ENCODE measurements at regions not wholly inside any gene's neighbourhood (a gene's known extent, or its start where the extent isn't known, plus 50 kb on each side); places are given as distances from the start of the nearest gene placed in this dataset.

DNA sequence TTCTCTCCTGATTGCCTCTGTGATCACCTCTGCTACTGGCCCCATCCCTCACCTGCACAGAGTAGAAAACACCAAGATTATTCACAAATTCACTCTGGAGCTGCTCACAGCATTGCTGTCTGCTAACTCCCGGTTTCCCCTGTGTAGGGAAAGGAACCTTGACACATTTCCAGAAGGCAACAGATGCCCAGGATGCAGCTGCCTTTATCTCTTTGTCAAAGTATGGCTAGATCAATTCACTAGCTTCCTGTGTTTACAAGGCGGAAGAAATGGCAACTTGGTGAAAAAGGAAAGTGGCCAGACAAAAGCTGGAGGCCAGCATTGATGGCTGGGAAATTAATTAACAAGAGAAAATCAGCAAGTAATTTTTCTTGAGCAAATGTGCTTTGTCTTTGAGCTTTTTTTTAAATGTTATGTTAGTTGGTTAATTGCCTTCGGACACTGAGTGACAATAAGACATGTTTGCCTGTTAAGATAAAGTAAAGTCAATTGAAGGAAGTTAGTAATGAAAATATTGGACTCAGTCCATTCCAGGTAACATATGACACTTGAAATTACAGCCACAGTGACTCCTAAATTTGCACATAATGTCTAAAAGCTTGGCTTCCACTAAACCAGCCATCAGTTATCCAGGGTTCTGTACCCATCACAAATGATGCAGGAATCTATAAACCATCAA, 394.6 kb upstream of the IL12A start:
- Mint-ChIP-seq H3K27me3 (ENCODE audit: unreplicated experiment) (no peaks in the 10 kb centered on the region), H3K4me1 (ENCODE audit: low read depth, unreplicated experiment) (peaks cover 2% of the 10 kb centered on the region), H3K9me3 (ENCODE audit: unreplicated experiment) (peaks cover 5% of the 10 kb centered on the region), H3K4me3 (ENCODE audit: unreplicated experiment) (no peak overlapping the region), H3K27ac (ENCODE audit: unreplicated experiment) (no peak overlapping the region), H3K36me3 (ENCODE audit: unreplicated experiment) (no peaks in the 10 kb centered on the region)
- TF ChIP-seq, protein P1, sequence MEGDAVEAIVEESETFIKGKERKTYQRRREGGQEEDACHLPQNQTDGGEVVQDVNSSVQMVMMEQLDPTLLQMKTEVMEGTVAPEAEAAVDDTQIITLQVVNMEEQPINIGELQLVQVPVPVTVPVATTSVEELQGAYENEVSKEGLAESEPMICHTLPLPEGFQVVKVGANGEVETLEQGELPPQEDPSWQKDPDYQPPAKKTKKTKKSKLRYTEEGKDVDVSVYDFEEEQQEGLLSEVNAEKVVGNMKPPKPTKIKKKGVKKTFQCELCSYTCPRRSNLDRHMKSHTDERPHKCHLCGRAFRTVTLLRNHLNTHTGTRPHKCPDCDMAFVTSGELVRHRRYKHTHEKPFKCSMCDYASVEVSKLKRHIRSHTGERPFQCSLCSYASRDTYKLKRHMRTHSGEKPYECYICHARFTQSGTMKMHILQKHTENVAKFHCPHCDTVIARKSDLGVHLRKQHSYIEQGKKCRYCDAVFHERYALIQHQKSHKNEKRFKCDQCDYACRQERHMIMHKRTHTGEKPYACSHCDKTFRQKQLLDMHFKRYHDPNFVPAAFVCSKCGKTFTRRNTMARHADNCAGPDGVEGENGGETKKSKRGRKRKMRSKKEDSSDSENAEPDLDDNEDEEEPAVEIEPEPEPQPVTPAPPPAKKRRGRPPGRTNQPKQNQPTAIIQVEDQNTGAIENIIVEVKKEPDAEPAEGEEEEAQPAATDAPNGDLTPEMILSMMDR (IDR thresholded peaks at IDR 0.05; ENCODE audit: partially characterized antibody, unreplicated experiment), result no peak
- no peak for DNase-seq

DNA sequence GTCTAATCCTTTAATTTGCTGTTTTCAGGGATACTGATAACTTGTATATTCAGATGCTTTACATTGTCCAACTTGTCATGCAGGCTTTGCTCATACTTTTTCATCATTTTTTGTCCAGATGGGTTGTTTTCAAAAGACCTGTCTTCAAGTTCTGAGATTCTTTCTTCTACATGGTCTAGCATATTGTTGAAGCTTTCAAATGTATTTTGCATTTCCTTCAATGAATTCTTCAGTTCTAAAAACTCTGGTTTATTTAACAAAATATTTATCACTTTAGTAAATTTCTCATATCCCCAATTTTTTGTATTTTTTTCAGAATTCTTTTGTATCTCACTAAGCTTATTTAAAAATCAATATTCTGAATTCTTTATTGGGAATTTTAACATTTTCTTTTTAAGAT, 388.3 kb upstream of the IL12A start:
- H3K27ac Mint-ChIP-seq (ENCODE audit: unreplicated experiment), result no peak overlapping the region
- peaks cover 5% of the 10 kb centered on the region for H3K36me3 Mint-ChIP-seq (ENCODE audit: unreplicated experiment)
- H3K27me3 Mint-ChIP-seq (ENCODE audit: unreplicated experiment), result no peaks in the 10 kb centered on the region
- DNase-seq, result no peak
- TF ChIP-seq, protein P1 (IDR thresholded peaks at IDR 0.05; ENCODE audit: partially characterized antibody, unreplicated experiment), result no peak
- H3K9me3 Mint-ChIP-seq (ENCODE audit: unreplicated experiment), result peaks cover 5% of the 10 kb centered on the region
- H3K4me3 Mint-ChIP-seq (ENCODE audit: unreplicated experiment), result no peak overlapping the region
- H3K4me1 Mint-ChIP-seq (ENCODE audit: low read depth, unreplicated experiment), result no peaks in the 10 kb centered on the region

DNA sequence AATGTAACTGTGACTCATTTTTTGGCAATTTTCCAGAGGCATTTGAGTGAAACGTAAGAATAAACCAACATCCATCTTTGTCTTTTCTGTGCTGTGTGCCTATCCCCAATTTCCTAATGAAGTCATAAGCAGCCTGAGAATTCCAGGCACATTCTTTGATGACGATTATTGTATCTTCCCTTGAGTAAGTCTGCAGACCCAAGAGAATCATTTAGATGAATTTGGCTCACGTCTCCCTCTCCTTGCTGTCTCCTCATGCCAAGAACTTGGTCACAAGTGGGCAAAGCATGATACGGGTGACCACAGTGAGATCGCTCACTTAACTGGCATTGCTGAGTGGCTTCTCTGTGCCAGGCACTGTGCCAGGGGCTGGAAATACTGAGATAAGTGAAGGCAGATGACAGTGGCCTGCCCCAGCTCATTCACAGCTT, 384.5 kb upstream of the IL12A start:
- no peak overlapping the region for H3K27ac Mint-ChIP-seq (ENCODE audit: unreplicated experiment)
- no peak for DNase-seq
- no peaks in the 10 kb centered on the region for H3K4me1 Mint-ChIP-seq (ENCODE audit: low read depth, unreplicated experiment)
- H3K27me3 Mint-ChIP-seq (ENCODE audit: unreplicated experiment), result peaks cover 1% of the 10 kb centered on the region
- peaks cover 5% of the 10 kb centered on the region for H3K36me3 Mint-ChIP-seq (ENCODE audit: unreplicated experiment)
- no peak overlapping the region for H3K4me3 Mint-ChIP-seq (ENCODE audit: unreplicated experiment)
- TF ChIP-seq, protein P1 (IDR thresholded peaks at IDR 0.05; ENCODE audit: partially characterized antibody, unreplicated experiment), result no peak
- H3K9me3 Mint-ChIP-seq (ENCODE audit: unreplicated experiment), result peaks cover 2% of the 10 kb centered on the region

DNA sequence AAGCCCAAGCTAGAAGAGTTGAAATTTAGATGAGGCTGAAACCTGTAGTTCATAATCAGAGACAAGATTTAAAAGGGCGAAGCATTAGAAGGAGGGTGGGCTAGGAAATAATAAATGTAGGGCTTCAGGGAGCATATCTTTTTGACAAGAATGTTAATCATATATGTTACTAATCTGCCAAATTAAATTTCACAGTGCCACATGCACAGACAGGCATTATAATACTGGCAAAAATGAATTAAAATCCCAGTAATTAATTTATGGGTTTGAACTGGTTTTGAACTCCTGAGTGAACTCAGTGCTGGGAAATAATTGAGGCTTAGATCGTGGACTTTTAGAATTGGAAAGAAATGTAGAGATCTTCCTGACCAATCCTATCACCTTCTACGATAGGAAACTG, 383.5 kb upstream of the IL12A start:
- no peak overlapping the region for H3K4me3 Mint-ChIP-seq (ENCODE audit: unreplicated experiment)
- TF ChIP-seq, protein P1 (IDR thresholded peaks at IDR 0.05; ENCODE audit: partially characterized antibody, unreplicated experiment), result no peak
- H3K4me1 Mint-ChIP-seq (ENCODE audit: low read depth, unreplicated experiment), result no peaks in the 10 kb centered on the region
- H3K36me3 Mint-ChIP-seq (ENCODE audit: unreplicated experiment), result peaks cover 3% of the 10 kb centered on the region
- no peak overlapping the region for H3K27ac Mint-ChIP-seq (ENCODE audit: unreplicated experiment)
- peaks cover 1% of the 10 kb centered on the region for H3K9me3 Mint-ChIP-seq (ENCODE audit: unreplicated experiment)
- DNase-seq, result no peak
- peaks cover 1% of the 10 kb centered on the region for H3K27me3 Mint-ChIP-seq (ENCODE audit: unreplicated experiment)

DNA sequence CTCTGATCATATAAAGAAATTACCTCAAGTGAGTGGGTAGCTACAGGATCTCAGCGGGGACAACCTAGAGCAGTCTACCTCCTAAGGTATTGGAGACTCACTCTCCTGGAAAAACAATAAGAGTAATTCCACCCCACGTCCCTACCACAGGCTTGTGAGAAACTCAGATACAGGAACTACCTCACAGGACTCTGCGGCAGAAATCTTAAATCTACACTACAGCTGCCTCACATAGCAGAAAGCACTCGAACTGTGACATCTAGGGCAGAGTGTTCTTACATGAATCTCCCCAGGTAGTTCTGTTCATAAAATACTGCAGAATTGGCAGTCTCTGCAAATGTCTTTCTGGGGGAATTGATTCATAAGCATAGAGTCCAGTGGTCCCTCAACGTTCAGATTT, 382.9 kb upstream of the IL12A start:
- H3K9me3 Mint-ChIP-seq (ENCODE audit: unreplicated experiment), result no peaks in the 10 kb centered on the region
- H3K36me3 Mint-ChIP-seq (ENCODE audit: unreplicated experiment), result no peaks in the 10 kb centered on the region
- TF ChIP-seq, protein P1 (IDR thresholded peaks at IDR 0.05; ENCODE audit: partially characterized antibody, unreplicated experiment), result no peak
- H3K27ac Mint-ChIP-seq (ENCODE audit: unreplicated experiment), result no peak overlapping the region
- H3K4me3 Mint-ChIP-seq (ENCODE audit: unreplicated experiment), result no peak overlapping the region
- H3K4me1 Mint-ChIP-seq (ENCODE audit: low read depth, unreplicated experiment), result no peaks in the 10 kb centered on the region
- DNase-seq, result no peak
- H3K27me3 Mint-ChIP-seq (ENCODE audit: unreplicated experiment), result peaks cover 1% of the 10 kb centered on the region
